OCI-M1 (cell line): ENCODE measurements at regions not wholly inside any gene's neighbourhood (a gene's known extent, or its start where the extent isn't known, plus 50 kb on each side); places are given as distances from the start of the nearest gene placed in this dataset.
A peak's percentile ranks its signal among the peaks of the same experiment; 100 is the strongest.
"Not testable (repeated sequence)": the region's sequence is repeated elsewhere in the genome, so short reads cannot be mapped to it uniquely, and the experiment has no call there.

Source experiments
- DNase-seq: peaks from one replicate; lab custom pipeline; 2025; lab: John Stamatoyannopoulos, UW

DNA sequence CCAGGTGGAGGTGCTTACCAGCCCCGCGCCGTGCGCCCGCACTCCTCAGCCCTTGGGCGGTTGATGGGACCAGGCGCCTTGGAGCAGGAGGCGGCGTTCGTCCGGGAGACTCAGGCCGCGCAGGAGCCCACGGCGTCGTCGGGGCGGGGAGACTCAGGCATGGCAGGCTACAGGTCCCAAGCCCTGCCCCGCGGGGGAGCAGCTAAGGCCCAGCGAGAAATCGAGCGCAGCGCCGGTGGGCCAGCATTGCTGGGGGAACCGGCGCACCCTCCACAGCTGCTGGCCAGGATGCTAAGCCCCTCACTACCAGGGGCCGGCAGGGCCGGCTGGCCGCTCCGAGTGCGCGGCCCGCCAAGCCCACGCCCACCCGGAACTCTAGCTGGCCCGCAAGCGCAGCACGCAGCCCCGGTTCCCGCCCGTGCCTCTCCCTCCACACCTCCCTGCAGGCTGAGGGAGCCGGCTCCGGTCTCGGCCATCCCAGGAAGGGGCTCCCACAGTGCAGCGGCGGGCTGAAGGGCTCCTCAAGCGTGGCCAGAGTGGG lies 1087.5 kb downstream of the GALC start:
- not testable (repeated sequence) for DNase-seq

GRCh38 chr14:86902176-86902950 lies 1090.6 kb downstream of the GALC start:
- no peak for DNase-seq

- DNase-seq = no peak
These were observed 1095.1 kb downstream of the GALC start for GRCh38 chr14:86897704-86898513.

DNA sequence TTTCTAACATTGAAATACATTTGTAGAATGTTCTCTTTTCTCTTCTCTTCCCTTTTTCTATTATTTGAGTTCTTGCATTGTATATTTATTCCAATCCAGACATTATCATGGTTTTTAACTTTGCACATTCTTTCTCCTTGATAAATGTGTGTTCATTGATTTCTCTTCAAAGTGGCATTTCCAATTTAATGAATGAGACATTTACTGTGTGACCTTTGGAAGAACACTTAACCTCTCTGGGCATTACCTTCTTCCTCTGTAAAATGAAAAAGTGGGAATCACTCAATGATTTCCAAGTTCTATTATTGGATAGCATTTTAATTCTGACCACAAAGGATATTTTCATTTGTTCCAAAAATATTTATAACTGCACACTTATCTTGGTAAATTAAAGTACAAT lies 1095.8 kb downstream of the GALC start:
- no peak for DNase-seq

- DNase-seq = no peak
These were observed 1096.3 kb downstream of the GALC start for GRCh38 chr14:86896701-86897100.

GRCh38 chr14:86892152-86892956 lies 1100.6 kb downstream of the GALC start:
- no peak for DNase-seq

- no peak for DNase-seq
These were observed 1107.7 kb downstream of the GALC start for GRCh38 chr14:86885280-86885679.

DNA sequence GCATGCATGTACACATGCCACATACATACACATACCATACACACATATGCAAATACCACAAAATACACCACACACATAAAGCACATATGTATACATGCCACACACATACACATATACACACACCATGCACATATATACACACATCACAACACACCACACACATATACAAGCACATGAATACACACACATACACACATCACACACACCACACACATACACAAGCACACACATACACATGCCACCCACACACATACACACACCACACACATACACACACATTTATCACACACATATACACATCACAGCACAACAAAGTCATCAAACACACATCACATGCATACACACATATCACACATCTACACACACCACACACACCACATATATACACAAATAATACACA lies 1108.5 kb downstream of the GALC start:
- no peak for DNase-seq

DNA sequence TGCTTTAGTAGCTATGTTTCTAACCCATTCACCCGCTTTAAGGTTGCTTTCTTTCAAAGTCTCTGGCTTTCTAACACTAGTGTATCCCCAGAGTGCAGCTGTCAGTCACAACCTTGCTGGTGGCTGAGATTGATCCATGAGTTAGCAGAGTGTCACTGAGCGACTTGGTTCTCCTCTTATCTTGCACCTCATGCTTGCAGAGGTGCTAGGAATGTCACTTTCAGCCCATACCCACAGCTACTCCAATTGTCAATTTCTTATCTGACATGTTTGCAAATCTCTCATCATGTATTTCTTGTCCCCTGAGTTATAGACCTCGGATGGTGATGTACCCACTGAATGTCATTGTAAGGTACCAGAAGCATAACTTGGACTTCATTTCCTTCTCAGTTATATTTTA lies 1110.2 kb downstream of the GALC start:
- no peak for DNase-seq

GRCh38 chr14:86865934-86866333 lies 1127.0 kb downstream of the GALC start:
- no peak for DNase-seq

- no peak for DNase-seq
These were observed 1134.4 kb downstream of the GALC start for GRCh38 chr14:86858591-86858990.

- DNase-seq = no peak
These were observed 1135.0 kb downstream of the GALC start for GRCh38 chr14:86858031-86858430.

DNA sequence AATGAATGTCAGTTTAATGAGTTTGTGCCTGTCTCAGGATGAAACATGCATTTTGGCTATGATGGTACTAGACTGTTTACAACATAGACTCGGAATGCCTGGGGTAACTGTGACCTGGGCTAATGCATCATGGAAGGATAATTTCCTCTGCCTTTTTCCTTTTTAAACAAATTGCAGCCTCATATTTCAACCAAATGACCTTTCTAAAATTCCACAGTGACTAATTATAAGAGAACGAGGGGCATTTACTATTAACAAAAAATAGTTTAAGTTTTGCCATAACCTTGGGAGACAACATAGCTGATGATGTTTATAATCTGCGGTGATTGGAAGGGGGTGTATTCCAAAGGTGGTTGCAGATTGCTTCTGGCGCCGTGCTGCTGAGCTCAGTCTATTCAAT lies 1140.5 kb downstream of the GALC start:
- no peak for DNase-seq

GRCh38 chr14:86847140-86847539 lies 1145.8 kb downstream of the GALC start:
- DNase-seq = no peak

GRCh38 chr14:86838363-86838762 lies 1154.6 kb downstream of the GALC start:
- peak; percentile 88 for DNase-seq

- DNase-seq = no peak
These were observed 1166.3 kb downstream of the GALC start for GRCh38 chr14:86826661-86827060.

- DNase-seq = no peak
These were observed 1168.8 kb downstream of the GALC start for GRCh38 chr14:86824167-86824566.

- DNase-seq = no peak
These were observed 1169.4 kb downstream of the GALC start for GRCh38 chr14:86823581-86823980.

GRCh38 chr14:86815341-86815740 lies 1177.6 kb downstream of the GALC start:
- no peak for DNase-seq

DNA sequence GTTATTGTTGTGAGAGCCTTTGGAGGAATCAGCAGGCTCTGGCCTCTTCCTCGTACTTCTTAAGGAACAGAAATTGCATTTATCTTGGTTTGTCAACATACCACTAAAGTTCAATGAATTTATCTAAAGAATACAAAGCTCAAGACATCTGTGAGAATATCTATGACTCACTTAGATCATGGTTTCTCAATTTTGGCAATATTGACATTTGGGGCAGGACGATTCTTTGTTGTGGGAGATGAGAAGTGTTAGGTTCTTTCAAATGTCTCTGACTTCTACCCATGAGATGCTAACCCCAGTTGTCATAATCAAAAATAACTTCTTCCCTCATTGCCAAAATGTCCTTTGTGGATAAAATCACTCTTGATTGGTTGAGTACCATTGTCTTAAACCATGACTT lies 1190.3 kb downstream of the GALC start:
- no peak for DNase-seq

- DNase-seq = peak; percentile 85
These were observed 1193.7 kb downstream of the GALC start for GRCh38 chr14:86799244-86799647.

DNA sequence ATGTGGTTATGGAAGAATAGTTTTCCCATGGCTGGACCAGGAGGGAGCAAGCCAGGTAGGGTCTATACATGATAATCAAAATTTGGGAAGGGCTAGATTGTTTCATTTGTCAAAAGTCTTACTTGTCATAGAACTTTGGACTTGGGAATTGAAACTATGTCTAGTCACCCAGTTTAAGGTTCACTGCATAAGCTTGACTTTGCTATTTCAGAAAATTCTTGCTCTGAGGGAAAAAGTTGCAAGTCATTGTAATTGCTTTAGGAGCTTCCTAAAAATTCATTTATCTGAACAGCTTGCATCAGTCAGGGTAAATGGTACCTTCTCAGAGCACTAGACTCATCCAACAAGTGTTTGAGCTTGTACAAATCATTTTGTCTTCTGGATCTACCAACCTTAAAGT lies 1194.7 kb downstream of the GALC start:
- peak; percentile 63 for DNase-seq

GRCh38 chr14:86797075-86797351 lies 1196.0 kb downstream of the GALC start:
- DNase-seq = no peak
